H9 (cell line): ENCODE measurements at regions not wholly inside any gene's neighbourhood (a gene's known extent, or its start where the extent isn't known, plus 50 kb on each side); places are given as distances from the start of the nearest gene placed in this dataset.

Source experiments
- DNase-seq: peaks from one replicate; pipeline ENCODE4 v3.0.0-alpha.2; 2017
- H2AFZ ChIP-seq: one replicate; pipeline ENCODE4 v1.6.1; 2013; ENCODE audit warnings: mild to moderate bottlenecking, low read length, control low read depth, moderate library complexity
- H2AK5ac ChIP-seq: 2 replicates; pipeline ENCODE4 v1.6.1; 2013; ENCODE audit warnings: low read length, control low read depth, mixed read lengths; ENCODE audit not compliant: insufficient read length
- H2BK120ac ChIP-seq: one replicate; pipeline ENCODE4 v1.6.1; 2013; ENCODE audit warnings: low read depth, mild to moderate bottlenecking, low read length, control low read depth, inconsistent platforms; ENCODE audit not compliant: poor library complexity, severe bottlenecking
- H2BK12ac ChIP-seq: 2 replicates; pipeline ENCODE4 v1.6.1; 2013; ENCODE audit warnings: low read length, control low read depth, mixed read lengths, low read depth; ENCODE audit not compliant: insufficient read length
- H2BK15ac ChIP-seq: 2 replicates; pipeline ENCODE4 v1.6.1; 2013; ENCODE audit warnings: low read depth, low read length, control low read depth
- H2BK20ac ChIP-seq: one replicate; pipeline ENCODE4 v1.6.1; 2013; ENCODE audit warnings: low read depth, mild to moderate bottlenecking, low read length, control low read depth, inconsistent platforms; ENCODE audit not compliant: poor library complexity, severe bottlenecking
- H2BK5ac ChIP-seq: 2 replicates; pipeline ENCODE4 v1.6.1; 2013; ENCODE audit warnings: low read length, control low read depth, mixed read lengths; ENCODE audit not compliant: insufficient read length
- H3K14ac ChIP-seq: 2 replicates; pipeline ENCODE4 v1.6.1; 2013; ENCODE audit warnings: low read length, control low read depth; ENCODE audit not compliant: insufficient read depth
- H3K18ac ChIP-seq: 2 replicates; pipeline ENCODE4 v1.6.1; 2013; ENCODE audit warnings: low read depth, mild to moderate bottlenecking, mixed read lengths, low read length, control low read depth; ENCODE audit not compliant: insufficient read length
- H3K23ac ChIP-seq: 2 replicates; pipeline ENCODE4 v1.6.1; 2013; ENCODE audit warnings: low read length, control low read depth, mixed read lengths, low read depth; ENCODE audit not compliant: insufficient read length
- H3K23me2 ChIP-seq: 2 replicates; pipeline ENCODE4 v1.6.1; 2013; ENCODE audit warnings: low read depth, mild to moderate bottlenecking, mixed read lengths, low read length, control low read depth; ENCODE audit not compliant: insufficient read length, poor library complexity, severe bottlenecking
- H3K27ac ChIP-seq: 2 replicates; pipeline ENCODE4 v1.5.1; 2013; ENCODE audit warnings: low read length, control low read depth, mixed read lengths, low read depth; ENCODE audit not compliant: insufficient read length
- H3K27me3 ChIP-seq: 2 replicates; pipeline ENCODE4 v1.6.1; 2013; ENCODE audit warnings: low read length, control low read depth, inconsistent platforms; ENCODE audit not compliant: insufficient read depth
- H3K4ac ChIP-seq: 2 replicates; pipeline ENCODE4 v1.6.1; 2013; ENCODE audit warnings: low read depth, mild to moderate bottlenecking, control low read depth, inconsistent platforms, low read length, moderate library complexity
- H3K4me1 ChIP-seq: 2 replicates; pipeline ENCODE4 v1.6.1; 2013; ENCODE audit warnings: low read length, control low read depth, inconsistent platforms; ENCODE audit not compliant: insufficient read depth
- H3K4me2 ChIP-seq: 2 replicates; pipeline ENCODE4 v1.6.1; 2013; ENCODE audit warnings: low read length, control low read depth, mixed read lengths; ENCODE audit not compliant: insufficient read length, insufficient read depth
- H3K56ac ChIP-seq: 2 replicates; pipeline ENCODE4 v1.6.1; 2013; ENCODE audit warnings: low read depth, mild to moderate bottlenecking, mixed read lengths, low read length, control low read depth; ENCODE audit not compliant: insufficient read length
- H3K79me1 ChIP-seq: 2 replicates; pipeline ENCODE4 v1.6.1; 2013; ENCODE audit warnings: low read depth, mild to moderate bottlenecking, moderate library complexity, low read length, control low read depth, inconsistent platforms; ENCODE audit not compliant: insufficient read depth, poor library complexity, severe bottlenecking
- H3K79me2 ChIP-seq: 2 replicates; pipeline ENCODE4 v1.6.1; 2013; ENCODE audit warnings: low read length, control low read depth, inconsistent platforms; ENCODE audit not compliant: insufficient read depth
- H3K9ac ChIP-seq: 2 replicates; pipeline ENCODE4 v1.6.1; 2013; ENCODE audit warnings: low read length, control low read depth, mixed read lengths; ENCODE audit not compliant: insufficient read length; ENCODE audit errors: extremely low read depth
- H3K9me3 ChIP-seq: one replicate; pipeline ENCODE4 v1.6.1; 2013; ENCODE audit warnings: low read depth, low read length, inconsistent platforms; ENCODE audit not compliant: control insufficient read depth
- H3T11ph ChIP-seq: one replicate; pipeline ENCODE4 v1.6.1; 2013; ENCODE audit warnings: mild to moderate bottlenecking, low read length, control low read depth, inconsistent platforms
- H4K20me1 ChIP-seq: one replicate; pipeline ENCODE4 v1.6.1; 2013; ENCODE audit not compliant: control insufficient read depth, insufficient read length, insufficient read depth
- H4K5ac ChIP-seq: 2 replicates; pipeline ENCODE4 v1.6.1; 2013; ENCODE audit warnings: low read depth, mild to moderate bottlenecking, mixed read lengths, low read length, control low read depth; ENCODE audit not compliant: insufficient read length
- H4K8ac ChIP-seq: replicated peaks from 2 replicates; pipeline ENCODE4 v1.6.1; 2013; ENCODE audit warnings: low read length, control low read depth, mixed read lengths, low read depth; ENCODE audit not compliant: insufficient read length
- H4K91ac ChIP-seq: 2 replicates; pipeline ENCODE4 v1.6.1; 2013; ENCODE audit warnings: low read depth, mild to moderate bottlenecking, moderate library complexity, mixed read lengths, low read length, control low read depth; ENCODE audit not compliant: insufficient read length
- H3K27ac Mint-ChIP-seq, 3 experiments: 2 replicates in 2 of 3; 3 replicates in 1 of 3; pipeline ENCODE4 v1.8.0; 2020 to 2021; ENCODE audit warnings: mixed read lengths in 3 of 3, mild to moderate bottlenecking in 1 of 3, moderate library complexity in 1 of 3
- H3K27me3 Mint-ChIP-seq: 2 replicates; pipeline ENCODE4 v1.8.0; 2021; ENCODE audit warnings: low read depth, mild to moderate bottlenecking, moderate library complexity, mixed read lengths
- H3K36me3 Mint-ChIP-seq, 3 experiments: 2 replicates in 2 of 3; 3 replicates in 1 of 3; pipeline ENCODE4 v1.8.0; 2020 to 2021; ENCODE audit warnings: low read depth in 3 of 3, mixed read lengths in 3 of 3; ENCODE audit not compliant: insufficient read depth in 1 of 3
- H3K4me1 Mint-ChIP-seq, 2 experiments: 2 replicates each; pipeline ENCODE4 v1.8.0; 2020; ENCODE audit warnings: mixed read lengths in 2 of 2
- H3K4me3 Mint-ChIP-seq, 2 experiments: 2 replicates in 1 of 2; 3 replicates in 1 of 2; pipeline ENCODE4 v1.8.0; 2020 to 2021; ENCODE audit warnings: mild to moderate bottlenecking in 2 of 2, mixed read lengths in 2 of 2, moderate library complexity in 1 of 2
- H3K9me3 Mint-ChIP-seq, 2 experiments: 2 replicates in 1 of 2; 3 replicates in 1 of 2; pipeline ENCODE4 v1.8.0; 2020; ENCODE audit warnings: mild to moderate bottlenecking in 2 of 2, mixed read lengths in 2 of 2, moderate library complexity in 1 of 2
- TF ChIP-seq, protein P1 (sequence below): fragments of 200-600 bp; sonication (generic); conservative IDR thresholded peaks from 3 replicates; pipeline ENCODE4 v1.8.0; 2021; ENCODE audit warnings: antibody characterized with exemption, mild to moderate bottlenecking

DNA sequence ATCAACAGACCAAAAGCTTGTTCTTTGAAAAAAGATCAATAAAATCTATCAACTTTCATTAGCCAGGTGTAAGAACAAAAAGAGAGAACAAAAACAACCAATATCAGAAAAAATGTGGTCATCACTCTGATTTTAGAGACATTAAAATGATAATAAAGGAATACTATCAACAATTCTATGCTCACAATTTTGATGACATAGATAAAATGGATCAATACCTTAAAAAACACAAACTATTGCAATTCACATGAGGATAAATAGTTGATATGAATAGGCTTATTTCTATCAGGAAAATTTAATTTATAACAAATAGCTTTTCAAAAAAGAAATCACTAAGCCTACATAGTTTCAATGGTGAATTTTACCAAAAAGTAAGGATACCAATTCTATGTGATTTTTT, 809.4 kb upstream of the EYS start:
- Mint-ChIP-seq H3K4me3 (no peak overlapping the region), H3K4me1 (peaks cover 14 to 24% of the 10 kb centered on the region in 2 experiments), H3K36me3 (no peaks in the 10 kb centered on the region), H3K27ac (no peak overlapping the region), H3K9me3 (no peaks in the 10 kb centered on the region), H3K27me3 (no peaks in the 10 kb centered on the region)
- Histone ChIP-seq H3K4ac (no peak overlapping the region), H3K23me2 (no peaks in the 10 kb centered on the region), H2BK120ac (no peak overlapping the region), H3K27ac (no peak overlapping the region), H3K79me1 (no peaks in the 10 kb centered on the region), H4K8ac (no peak overlapping the region), H4K20me1 (no peaks in the 10 kb centered on the region), H2BK5ac (no peak overlapping the region), H2BK12ac (no peak overlapping the region), H3K4me2 (no peak overlapping the region), H3K56ac (no peak overlapping the region), H3K27me3 (no peaks in the 10 kb centered on the region), H4K5ac (no peak overlapping the region), H2BK20ac (no peak overlapping the region), H3K9me3 (no peaks in the 10 kb centered on the region), H3K79me2 (no peaks in the 10 kb centered on the region), H3K4me1 (no peaks in the 10 kb centered on the region), H3K9ac (no peak overlapping the region), H3K18ac (no peak overlapping the region), H2AFZ (no peak overlapping the region), H3K14ac (no peak overlapping the region), H2AK5ac (no peak overlapping the region), H2BK15ac (no peak overlapping the region), H3T11ph (no peak overlapping the region), H3K23ac (no peak overlapping the region), H4K91ac (no peak overlapping the region)
- TF ChIP-seq, protein P1, sequence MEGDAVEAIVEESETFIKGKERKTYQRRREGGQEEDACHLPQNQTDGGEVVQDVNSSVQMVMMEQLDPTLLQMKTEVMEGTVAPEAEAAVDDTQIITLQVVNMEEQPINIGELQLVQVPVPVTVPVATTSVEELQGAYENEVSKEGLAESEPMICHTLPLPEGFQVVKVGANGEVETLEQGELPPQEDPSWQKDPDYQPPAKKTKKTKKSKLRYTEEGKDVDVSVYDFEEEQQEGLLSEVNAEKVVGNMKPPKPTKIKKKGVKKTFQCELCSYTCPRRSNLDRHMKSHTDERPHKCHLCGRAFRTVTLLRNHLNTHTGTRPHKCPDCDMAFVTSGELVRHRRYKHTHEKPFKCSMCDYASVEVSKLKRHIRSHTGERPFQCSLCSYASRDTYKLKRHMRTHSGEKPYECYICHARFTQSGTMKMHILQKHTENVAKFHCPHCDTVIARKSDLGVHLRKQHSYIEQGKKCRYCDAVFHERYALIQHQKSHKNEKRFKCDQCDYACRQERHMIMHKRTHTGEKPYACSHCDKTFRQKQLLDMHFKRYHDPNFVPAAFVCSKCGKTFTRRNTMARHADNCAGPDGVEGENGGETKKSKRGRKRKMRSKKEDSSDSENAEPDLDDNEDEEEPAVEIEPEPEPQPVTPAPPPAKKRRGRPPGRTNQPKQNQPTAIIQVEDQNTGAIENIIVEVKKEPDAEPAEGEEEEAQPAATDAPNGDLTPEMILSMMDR = no peak
- DNase-seq = no peak
